Activated CD8-positive, alpha-beta memory T cell treated with anti-CD3 and anti-CD28 coated beads, Interleukin-2, amount 50 U/mL, for 24 hours (primary cell): ENCODE measurements at regions not wholly inside any gene's neighbourhood (a gene's known extent, or its start where the extent isn't known, plus 50 kb on each side); places are given as distances from the start of the nearest gene placed in this dataset.

Experiments
- DNase-seq: peaks from one replicate; pipeline ENCODE4 v3.0.0-alpha.2; 2020; ENCODE audit errors: extremely low read depth

GRCh38 chr10:33126742-33127141, 168.7 kb upstream of the ITGB1 start:
- DNase-seq: no peak

- DNase-seq: no peak
Observed at GRCh38 chr10:33125522-33126517, 167.8 kb upstream of the ITGB1 start.

GRCh38 chr10:33125111-33125510, 167.1 kb upstream of the ITGB1 start:
- no peak for DNase-seq

DNA sequence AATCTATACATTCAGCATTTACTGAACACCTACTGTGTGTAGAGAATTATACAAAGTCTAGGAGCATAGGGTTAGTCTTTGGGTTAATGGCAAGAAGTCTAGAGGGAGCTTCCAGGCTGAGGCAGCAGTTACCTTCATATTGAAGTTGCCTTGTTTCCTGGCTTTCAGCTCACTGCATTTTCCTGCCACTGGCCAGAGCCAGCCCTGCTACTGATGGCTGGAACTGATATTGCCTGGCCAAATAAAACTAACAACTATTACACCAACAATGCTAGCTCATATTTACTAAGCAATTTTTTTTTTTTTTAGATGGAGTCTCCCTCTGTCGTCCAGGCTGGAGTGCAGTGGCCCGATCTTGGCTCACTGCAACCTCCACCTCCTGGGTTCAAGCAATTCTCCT, 165.7 kb upstream of the ITGB1 start:
- no peak for DNase-seq

GRCh38 chr10:33122014-33122809, 164.2 kb upstream of the ITGB1 start:
- no peak for DNase-seq

- DNase-seq: no peak
Observed at GRCh38 chr10:33120700-33121099, 162.7 kb upstream of the ITGB1 start.

DNA sequence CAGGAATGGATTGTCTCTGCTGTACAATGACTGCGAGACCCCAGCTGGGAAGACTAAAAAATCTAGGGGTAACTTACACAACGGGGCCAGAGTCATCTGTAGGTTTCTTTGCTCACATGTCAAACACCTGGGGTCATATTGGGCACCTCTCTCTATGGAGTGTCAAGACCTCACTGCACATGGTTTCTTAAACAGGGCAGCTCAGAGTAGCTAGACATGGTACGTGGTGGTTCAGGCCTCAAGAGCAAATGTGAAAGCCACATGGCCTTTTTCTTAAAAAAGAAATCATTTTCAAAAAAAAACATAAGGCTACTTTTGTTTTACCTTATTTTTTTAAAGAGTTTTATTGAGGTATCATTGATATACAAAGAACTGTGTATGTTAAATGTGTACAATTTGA, 162.2 kb upstream of the ITGB1 start:
- DNase-seq: no peak

DNA sequence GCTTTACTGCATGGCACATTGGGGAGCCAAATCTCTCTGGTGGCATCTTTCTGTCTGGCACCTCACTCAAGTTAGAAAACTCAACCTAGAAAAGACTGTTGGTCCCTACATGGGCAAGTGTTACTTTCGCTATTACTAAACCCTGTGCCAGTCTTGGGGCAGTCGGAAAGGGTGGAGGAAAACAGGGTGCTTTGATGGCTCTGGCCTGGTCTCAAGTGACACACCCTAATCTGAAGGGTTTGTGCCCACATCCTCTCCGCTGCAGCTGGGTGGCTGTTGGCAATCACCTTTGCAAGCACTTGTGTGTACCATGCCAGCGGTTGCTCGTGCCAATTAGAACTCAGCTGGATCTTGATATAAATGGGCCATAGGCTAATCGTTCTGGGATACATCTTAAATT, 159.8 kb upstream of the ITGB1 start:
- DNase-seq: no peak

DNA sequence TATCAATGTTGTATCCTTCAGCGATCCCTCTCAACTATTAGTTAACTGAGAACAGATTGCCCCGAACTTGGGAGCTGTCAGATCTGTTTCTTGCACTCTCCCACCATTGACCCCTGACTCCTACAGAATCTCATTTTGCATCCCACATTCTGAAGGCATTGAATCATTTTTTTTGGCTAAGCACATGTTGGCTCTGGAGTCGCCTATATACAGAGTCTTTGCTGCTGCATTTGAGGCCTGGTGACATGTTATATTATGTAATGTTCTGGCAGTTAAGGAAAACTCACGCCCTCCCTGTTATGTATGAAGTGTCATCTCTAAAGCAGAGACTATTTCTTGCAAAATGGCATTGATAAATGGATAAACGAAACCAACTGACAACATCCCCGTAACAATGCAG, 159.2 kb upstream of the ITGB1 start:
- DNase-seq: no peak

- no peak for DNase-seq
Observed at GRCh38 chr10:33115738-33116719, 158.0 kb upstream of the ITGB1 start.

GRCh38 chr10:33114451-33114952, 156.5 kb upstream of the ITGB1 start:
- DNase-seq: no peak

DNA sequence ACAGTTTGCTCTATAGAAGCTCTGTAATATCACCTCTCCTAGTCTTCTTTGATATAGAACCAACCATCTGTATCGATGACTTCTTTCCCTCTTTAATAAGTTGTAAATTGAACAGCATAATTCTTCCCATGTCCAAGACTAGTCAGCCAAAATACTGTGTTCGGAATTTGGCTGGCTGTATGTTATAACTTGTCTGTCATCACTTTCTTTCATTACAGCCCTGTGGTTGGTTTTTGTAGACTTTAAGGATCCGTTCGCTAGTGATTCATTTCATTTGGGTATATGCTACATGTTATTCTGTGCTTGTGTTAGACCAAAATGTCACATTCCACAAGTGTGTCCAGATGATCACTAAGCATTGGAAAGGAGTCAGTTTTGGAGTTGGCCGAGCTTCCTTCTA, 155.4 kb upstream of the ITGB1 start:
- no peak for DNase-seq

DNA sequence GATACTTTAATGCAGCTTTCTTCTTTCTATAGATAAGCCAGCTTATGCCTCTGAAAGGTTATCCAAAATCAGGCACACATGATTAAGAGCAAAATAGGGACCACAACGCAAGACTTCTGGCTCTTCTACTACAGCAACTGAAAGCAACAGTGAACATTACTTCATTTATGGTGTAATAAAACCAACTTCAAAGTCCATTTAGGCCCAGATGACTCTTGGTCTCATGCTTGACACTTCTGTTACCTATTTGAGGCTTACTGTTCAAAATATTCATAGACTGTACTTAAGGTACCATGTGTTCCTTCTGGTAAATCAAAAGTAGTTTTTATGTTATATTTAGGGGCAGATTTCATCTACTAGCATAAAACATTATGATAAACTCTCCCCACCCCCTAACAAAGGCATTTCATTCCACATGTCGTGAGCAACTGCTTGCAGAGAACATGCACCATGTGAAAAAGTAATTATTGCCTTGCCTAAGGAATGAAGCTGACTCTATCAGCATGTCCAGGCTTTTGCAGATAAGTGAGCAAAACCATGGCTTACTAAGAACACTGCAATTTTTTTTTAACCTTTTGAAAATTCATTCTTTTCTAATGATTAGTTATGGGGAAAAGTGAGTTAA, 154.9 kb upstream of the ITGB1 start:
- DNase-seq: no peak

- no peak for DNase-seq
Observed at GRCh38 chr10:33111488-33112051, 153.5 kb upstream of the ITGB1 start.

DNA sequence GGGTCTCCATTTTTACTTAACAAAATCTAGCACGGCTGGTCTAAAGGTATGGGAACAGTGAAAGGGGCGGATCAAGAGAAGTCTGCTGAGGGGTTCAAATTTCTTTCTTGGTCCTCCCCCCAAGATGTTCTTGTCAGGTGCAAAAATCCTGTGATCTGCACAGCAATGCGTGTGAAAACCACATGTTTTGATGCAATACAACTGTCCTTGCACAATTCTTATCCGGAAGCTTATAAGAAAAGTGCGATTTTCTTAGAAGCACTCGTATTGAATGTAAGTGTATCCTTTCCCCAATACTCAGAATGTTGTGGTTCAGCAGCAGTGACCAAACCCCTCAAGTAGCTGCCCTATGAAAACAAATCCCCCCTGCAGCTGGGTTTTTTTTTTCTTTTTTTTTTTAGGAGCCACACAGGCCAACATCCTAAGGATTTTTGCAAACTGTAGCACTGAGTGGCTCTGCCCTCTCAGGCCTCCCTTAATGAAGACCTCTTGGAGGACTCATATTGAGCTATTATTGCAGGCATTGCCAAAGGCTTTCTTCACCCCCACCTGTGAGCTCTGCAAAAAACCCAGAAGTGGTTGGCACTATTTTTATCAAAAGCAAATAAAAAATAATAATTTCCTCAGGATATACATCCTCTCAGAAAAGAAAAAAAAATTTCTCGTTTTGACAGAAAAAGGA, 151.9 kb upstream of the ITGB1 start:
- no peak for DNase-seq

DNA sequence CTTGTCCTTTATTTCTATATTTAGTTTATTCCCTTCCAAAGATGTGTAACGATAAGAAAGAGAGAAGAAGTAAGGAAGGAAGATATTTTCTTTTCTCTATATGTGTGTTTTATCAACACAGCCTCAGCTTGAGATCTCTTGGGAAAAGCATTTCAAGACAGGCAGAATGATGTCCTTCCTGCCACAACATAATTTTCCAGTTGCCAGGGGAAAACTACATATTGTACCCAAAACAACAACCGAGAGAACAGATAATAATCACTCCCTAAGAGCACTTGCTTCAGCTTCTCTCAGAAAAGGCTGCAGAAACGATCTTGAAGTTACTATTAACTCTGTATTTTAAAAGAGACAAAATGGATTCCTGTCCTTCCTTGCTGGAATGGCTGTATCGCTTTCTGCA, 151.4 kb upstream of the ITGB1 start:
- no peak for DNase-seq

GRCh38 chr10:33107953-33108352, 149.9 kb upstream of the ITGB1 start:
- DNase-seq: no peak

- no peak for DNase-seq
Observed at GRCh38 chr10:33106767-33107166, 148.7 kb upstream of the ITGB1 start.

DNA sequence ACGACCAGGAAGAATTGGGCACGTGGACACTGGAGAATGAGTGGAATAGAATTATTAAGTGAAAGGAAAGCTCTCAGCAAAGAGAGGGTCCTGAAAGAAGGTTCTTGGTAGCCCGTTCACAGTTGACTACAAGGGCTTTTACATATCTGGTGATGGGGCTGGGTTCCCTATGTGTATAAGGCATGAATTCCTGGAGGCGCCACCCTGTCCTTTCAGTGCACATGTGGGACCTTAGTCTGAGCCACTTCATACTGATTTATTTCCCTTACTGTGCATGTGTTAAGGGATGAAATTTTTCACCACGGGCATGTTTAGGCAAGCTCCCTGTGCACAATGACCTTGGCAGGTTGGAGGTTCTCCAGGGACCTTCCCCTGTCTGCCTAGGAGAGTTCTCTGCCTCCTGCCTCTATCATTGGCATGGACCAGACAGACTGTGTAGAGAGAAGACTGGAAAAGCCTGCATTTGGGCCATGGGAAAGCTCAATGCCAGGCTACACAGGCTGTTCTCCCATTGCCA, 145.9 kb upstream of the ITGB1 start:
- no peak for DNase-seq

DNA sequence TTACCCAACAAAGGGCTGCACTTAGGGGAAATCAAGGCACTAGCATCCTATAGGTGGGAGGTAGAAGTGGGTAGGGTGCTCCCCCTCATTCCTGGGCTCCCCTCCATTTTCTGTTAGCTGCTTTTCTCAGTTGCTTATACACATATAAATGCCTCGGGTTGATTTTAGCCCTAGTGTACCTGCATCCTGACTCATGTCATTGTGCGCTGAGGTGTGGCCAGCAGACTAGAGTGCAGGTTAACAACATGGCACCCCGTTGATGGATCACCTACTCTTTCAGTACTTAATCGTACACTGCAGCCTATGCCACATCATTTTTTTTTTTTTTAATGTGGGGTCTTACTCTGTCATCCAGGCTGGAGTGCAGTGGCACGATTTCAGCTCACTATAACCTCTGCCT, 144.0 kb upstream of the ITGB1 start:
- no peak for DNase-seq
